HEK293T (cell line): ENCODE measurements at regions not wholly inside any gene's neighbourhood (a gene's known extent, or its start where the extent isn't known, plus 50 kb on each side); places are given as distances from the start of the nearest gene placed in this dataset.

Source experiments
- CTCF ChIA-PET: fragments of 350-600 bp; formaldehyde crosslinking; extraction: SDS; loops from one replicate; lab custom pipeline; 2021; ENCODE audit warnings: antibody characterized with exemption, inconsistent platforms; lab: Yijun Ruan, JAX
- POLR2A ChIA-PET: fragments of 350-600 bp; formaldehyde crosslinking; extraction: SDS; loops from one replicate; lab custom pipeline; 2020; ENCODE audit warnings: antibody characterized with exemption, inconsistent platforms; lab: Yijun Ruan, JAX
- DNase-seq: peaks from one replicate; pipeline ENCODE4 v3.0.0; 2012; ENCODE audit warnings: mixed read lengths; ENCODE audit errors: extremely low spot score
- ARNT ChIP-seq: fragments of 450-650 bp; IDR thresholded peaks from 2 replicates; pipeline ENCODE4 v1.6.1; 2017; ENCODE audit warnings: mild to moderate bottlenecking
- BHLHE40 ChIP-seq: fragments of 450-650 bp; IDR thresholded peaks from 2 replicates; pipeline ENCODE4 v1.6.1; 2016; ENCODE audit warnings: mild to moderate bottlenecking, moderate library complexity, borderline replicate concordance
- CTBP1 ChIP-seq: fragments of 450-650 bp; IDR thresholded peaks from 2 replicates; pipeline ENCODE4 v1.6.1; 2016; ENCODE audit warnings: borderline replicate concordance
- ELF4 ChIP-seq: fragments of 450-650 bp; IDR thresholded peaks from 2 replicates; pipeline ENCODE4 v1.6.1; 2017; ENCODE audit warnings: antibody characterized with exemption
- FOXA1 ChIP-seq: fragments of 450-650 bp; IDR thresholded peaks from 2 replicates; pipeline ENCODE4 v1.6.1; 2016; ENCODE audit warnings: mild to moderate bottlenecking
- FOXK2 ChIP-seq: fragments of 450-650 bp; IDR thresholded peaks from 2 replicates; pipeline ENCODE4 v1.6.1; 2016; ENCODE audit warnings: mild to moderate bottlenecking
- FOXM1 ChIP-seq: fragments of 450-650 bp; IDR thresholded peaks from 2 replicates; pipeline ENCODE4 v1.6.1; 2017; ENCODE audit warnings: mild to moderate bottlenecking, borderline replicate concordance
- HDGF ChIP-seq: fragments of 450-650 bp; IDR thresholded peaks from 2 replicates; pipeline ENCODE4 v1.6.1; 2017; ENCODE audit warnings: antibody characterized with exemption, borderline replicate concordance
- L3MBTL2 ChIP-seq: fragments of 450-650 bp; conservative IDR thresholded peaks from 2 replicates; pipeline ENCODE4 v1.6.1; 2016; ENCODE audit warnings: mild to moderate bottlenecking
- LEF1 ChIP-seq: fragments of 450-650 bp; IDR thresholded peaks from 2 replicates; pipeline ENCODE4 v1.6.1; 2017; ENCODE audit warnings: mild to moderate bottlenecking, borderline replicate concordance
- NFRKB ChIP-seq: fragments of 450-650 bp; IDR thresholded peaks from 2 replicates; pipeline ENCODE4 v1.6.1; 2016; ENCODE audit warnings: mild to moderate bottlenecking, moderate library complexity
- SP1 ChIP-seq: fragments of 450-650 bp; IDR thresholded peaks from 2 replicates; pipeline ENCODE4 v1.6.1; 2017
- SUZ12 ChIP-seq: fragments of 450-650 bp; IDR thresholded peaks from 2 replicates; pipeline ENCODE4 v1.6.1; 2016; ENCODE audit warnings: mild to moderate bottlenecking
- TARDBP ChIP-seq: fragments of 450-650 bp; IDR thresholded peaks from 2 replicates; pipeline ENCODE4 v1.6.1; 2016
- ZNF384 ChIP-seq: fragments of 450-650 bp; IDR thresholded peaks from 2 replicates; pipeline ENCODE4 v1.6.1; 2016
- TF ChIP-seq, protein P1 (sequence below): fragments of 450-650 bp; IDR thresholded peaks from 2 replicates; pipeline ENCODE4 v1.6.1; 2016

DNA sequence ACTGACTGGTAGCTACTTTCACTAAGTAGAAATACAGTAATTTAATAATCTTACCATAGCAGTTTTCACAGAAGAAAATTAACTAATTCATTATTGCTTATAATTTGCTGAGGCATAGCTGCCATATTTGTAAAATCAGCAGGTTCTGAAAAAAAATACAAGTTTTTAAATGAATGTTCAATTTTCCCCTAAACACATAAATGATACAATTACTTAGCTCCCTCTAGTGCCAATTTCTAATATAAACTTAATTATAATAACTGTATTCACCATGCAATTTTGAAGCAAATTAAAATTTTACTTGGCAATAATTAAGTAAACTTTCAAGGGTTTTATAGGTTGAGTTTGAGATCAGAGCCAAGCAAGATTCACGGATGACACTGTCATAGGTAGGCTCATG is 1321.6 kb upstream of the ACVR2A start:
- no peak for DNase-seq
- CTCF ChIA-PET = no interaction called here
- TF ChIP-seq SUZ12 (no peak), LEF1 (no peak), BHLHE40 (no peak), NFRKB (no peak)
- POLR2A ChIA-PET = no interaction called here

DNA sequence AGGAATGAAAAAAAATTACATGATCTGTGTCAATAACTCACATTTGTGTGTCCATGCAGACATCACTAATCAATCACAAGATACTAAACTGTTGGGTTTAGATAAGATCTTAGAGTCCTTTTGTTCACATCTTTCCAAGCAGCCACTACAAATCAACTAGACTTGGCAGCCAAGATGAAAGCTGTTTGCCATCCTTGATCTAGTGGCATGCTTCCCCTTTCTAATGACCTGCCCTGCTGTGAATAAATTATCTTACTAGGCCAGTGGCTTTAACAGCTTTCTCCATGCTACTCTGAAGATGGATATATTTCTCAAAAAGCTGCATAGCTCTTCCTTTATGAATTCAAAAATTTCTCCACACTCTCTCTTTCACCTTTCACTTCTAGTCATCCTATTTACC is 1338.0 kb upstream of the ACVR2A start:
- ChIA-PET POLR2A (no interaction called here), CTCF (no interaction called here)
- DNase-seq = no peak
- TF ChIP-seq SUZ12 (no peak), BHLHE40 (no peak)

DNA sequence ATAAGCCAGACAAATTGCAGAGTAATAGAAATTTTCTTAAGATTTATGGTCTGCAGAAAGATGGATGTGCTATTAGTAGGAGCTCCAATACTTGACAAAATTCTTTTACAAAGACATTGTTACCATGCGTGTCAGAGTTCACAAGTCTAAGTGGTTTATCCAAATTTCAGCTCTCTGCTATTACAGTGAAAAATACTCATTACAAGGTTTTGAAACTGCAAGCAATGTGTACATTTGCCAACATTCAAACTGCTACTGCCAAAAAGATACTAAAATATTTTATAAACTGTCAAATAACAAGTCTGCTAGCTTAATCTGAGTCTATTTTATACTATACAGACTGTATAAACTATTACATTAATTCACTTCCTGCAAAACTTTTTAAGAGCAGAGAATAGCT is 1341.5 kb upstream of the ACVR2A start:
- no peak for DNase-seq
- ChIA-PET POLR2A (no interaction called here), CTCF (no interaction called here)
- TF ChIP-seq FOXM1 (no peak), FOXA1 (no peak), L3MBTL2 (no peak), ELF4 (no peak)

DNA sequence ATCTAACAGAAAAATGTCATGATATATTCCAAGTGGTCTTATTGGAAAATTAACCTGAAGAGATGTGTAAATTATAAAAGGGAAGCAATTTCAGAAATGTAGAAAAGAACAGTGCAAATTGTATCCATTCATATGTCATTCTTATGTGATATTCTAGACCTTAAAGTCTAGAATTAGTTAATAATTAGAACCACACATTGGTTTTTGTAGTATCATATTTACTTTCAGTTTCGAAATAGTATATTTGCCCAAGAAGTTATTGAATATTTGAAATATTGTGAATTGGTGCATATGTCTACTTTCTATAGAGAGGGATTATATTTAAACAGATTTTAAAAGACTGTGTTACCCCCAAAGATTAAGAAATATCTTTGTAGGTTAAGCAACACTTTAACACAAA is 1348.6 kb upstream of the ACVR2A start:
- POLR2A ChIA-PET = no interaction called here
- no peak for TF ChIP-seq NFRKB
- TF ChIP-seq ELF4 = no peak
- TF ChIP-seq, protein P1, sequence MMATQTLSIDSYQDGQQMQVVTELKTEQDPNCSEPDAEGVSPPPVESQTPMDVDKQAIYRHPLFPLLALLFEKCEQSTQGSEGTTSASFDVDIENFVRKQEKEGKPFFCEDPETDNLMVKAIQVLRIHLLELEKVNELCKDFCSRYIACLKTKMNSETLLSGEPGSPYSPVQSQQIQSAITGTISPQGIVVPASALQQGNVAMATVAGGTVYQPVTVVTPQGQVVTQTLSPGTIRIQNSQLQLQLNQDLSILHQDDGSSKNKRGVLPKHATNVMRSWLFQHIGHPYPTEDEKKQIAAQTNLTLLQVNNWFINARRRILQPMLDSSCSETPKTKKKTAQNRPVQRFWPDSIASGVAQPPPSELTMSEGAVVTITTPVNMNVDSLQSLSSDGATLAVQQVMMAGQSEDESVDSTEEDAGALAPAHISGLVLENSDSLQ = no peak
- TF ChIP-seq SP1 = no peak
- no peak for TF ChIP-seq TARDBP
- no peak for TF ChIP-seq HDGF
- no peak for TF ChIP-seq SUZ12
- TF ChIP-seq FOXK2 = no peak
- TF ChIP-seq LEF1 = no peak
- TF ChIP-seq ZNF384 = no peak
- no peak for TF ChIP-seq ARNT
- TF ChIP-seq CTBP1 = no peak
- CTCF ChIA-PET = no interaction called here

DNA sequence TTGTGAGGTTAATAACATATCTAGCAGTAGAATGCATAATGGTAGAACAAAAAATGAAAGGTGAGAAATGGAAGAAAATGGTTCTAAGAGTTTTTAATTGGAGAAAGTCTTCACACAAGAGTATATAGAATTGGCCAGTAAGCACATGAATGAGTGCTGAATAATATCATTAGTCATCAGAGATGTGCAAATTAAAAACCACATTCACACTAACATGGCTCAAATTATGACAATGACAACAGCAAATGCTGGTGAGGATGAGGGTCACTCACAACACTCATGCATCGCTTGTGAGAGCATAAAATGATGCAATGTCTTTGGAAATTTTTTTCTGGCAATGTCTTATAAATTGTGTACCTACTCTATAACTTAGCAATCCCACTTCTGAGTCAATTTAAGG is 1355.4 kb upstream of the ACVR2A start:
- ChIA-PET POLR2A (no interaction called here), CTCF (no interaction called here)
- TF ChIP-seq L3MBTL2 = no peak
- TF ChIP-seq SP1 = no peak
- TF ChIP-seq, protein P1 = no peak
- DNase-seq = no peak

More for the DNA sequence above, 1348.6 kb upstream of the ACVR2A start:
- no peak for DNase-seq

DNA sequence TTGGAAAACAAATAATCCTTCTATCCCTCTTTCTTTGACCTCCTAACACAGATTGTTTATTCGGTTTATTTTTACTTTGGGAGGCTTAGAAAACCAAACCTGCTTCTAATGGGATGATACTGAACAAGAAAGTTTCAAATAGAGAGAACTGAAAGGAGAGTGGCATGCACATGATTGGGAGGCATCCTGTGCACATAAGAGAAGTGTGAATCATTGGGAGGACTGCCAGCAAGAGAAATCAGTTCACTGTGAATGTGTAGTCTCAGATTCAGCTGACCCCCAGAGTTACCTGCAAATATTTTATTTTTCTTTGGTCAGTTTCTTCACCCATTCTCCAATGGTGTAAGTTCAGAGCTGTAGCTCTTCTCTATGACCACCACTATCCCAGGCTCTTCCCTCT is 1363.2 kb upstream of the ACVR2A start:
- CTCF ChIA-PET = no interaction called here
- POLR2A ChIA-PET = no interaction called here
- TF ChIP-seq, protein P1 = no peak
- TF ChIP-seq L3MBTL2 (no peak), LEF1 (no peak), FOXK2 (no peak), NFRKB (no peak), ELF4 (no peak), TARDBP (no peak), HDGF (no peak), SUZ12 (no peak), FOXA1 (no peak), BHLHE40 (no peak), ARNT (no peak), FOXM1 (no peak), SP1 (no peak), CTBP1 (no peak), ZNF384 (no peak)
- no peak for DNase-seq

DNA sequence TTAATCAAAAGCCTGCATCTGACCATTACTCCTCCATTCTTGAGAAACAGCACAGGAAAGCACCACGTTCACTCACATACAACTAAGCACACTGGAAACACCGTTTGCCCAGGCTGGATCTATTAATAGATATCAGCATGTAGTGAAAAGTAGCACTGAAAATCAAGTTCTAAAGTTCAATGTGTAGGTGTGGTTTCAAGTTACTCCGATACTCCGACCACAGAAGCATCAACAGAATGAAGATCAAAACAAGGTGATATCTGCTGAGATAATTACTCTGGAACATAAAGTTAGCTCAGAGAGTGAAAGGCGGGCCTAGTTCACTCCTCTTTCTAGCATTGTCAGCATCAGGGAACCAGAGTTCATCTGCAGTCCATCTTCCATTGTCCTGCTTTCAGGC is 1367.4 kb upstream of the ACVR2A start:
- no peak for DNase-seq
- ChIA-PET CTCF (no interaction called here), POLR2A (no interaction called here)
- no peak for TF ChIP-seq ZNF384

DNA sequence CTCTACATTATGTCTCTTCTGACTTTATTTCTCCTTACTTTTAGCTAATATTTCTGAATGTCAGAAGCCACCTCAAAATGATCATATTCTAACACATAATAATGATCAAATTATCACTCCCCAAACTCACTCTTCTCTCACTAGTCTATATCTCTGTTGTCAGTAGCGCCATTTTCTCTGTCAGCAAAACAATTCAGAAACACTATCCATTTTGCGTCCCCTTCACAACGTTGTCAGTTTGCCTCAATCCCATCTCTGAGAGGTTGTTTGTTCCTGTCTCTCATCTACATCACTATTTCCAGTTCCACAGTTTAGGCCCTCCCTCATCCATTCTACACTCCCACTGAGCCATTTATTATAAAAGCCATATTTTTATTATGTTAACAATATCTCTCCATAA is 1376.3 kb upstream of the ACVR2A start:
- POLR2A ChIA-PET = no interaction called here
- TF ChIP-seq CTBP1 (no peak), HDGF (no peak)
- DNase-seq = no peak
- CTCF ChIA-PET = no interaction called here
